ENCODE measurements at regions not wholly inside any gene's neighbourhood (a gene's known extent, or its start where the extent isn't known, plus 50 kb on each side); places are given as distances from the start of the nearest gene placed in this dataset.

DNA sequence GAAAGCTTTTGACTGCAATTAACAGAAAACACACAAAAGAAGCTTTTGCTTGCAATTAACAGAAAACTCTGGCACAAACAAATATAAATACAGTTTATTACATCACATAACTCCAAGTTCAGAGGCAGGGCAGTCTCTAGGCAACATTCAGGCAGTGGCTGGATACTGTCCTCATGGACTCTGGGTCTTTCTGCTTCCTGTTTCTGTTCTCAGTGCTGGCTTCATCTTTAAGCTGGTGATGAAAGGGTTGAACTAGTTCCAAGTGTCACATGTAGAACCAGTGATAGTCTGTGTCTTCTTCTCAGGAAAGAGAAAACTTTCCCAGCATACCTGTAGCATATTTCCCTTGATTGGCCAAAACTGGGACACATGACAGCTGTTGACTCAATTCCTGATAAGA, 222.6 kb upstream of the GLRA1 start:
- no peak overlapping the region for H3K27ac Mint-ChIP-seq
- H3K9me3 Mint-ChIP-seq, result no peaks in the 10 kb centered on the region
- DNase-seq, result no peak
- H3K36me3 Mint-ChIP-seq (ENCODE audit: low read depth), result no peaks in the 10 kb centered on the region
- no peak overlapping the region for H3K4me3 Mint-ChIP-seq
- TF ChIP-seq, protein P1, sequence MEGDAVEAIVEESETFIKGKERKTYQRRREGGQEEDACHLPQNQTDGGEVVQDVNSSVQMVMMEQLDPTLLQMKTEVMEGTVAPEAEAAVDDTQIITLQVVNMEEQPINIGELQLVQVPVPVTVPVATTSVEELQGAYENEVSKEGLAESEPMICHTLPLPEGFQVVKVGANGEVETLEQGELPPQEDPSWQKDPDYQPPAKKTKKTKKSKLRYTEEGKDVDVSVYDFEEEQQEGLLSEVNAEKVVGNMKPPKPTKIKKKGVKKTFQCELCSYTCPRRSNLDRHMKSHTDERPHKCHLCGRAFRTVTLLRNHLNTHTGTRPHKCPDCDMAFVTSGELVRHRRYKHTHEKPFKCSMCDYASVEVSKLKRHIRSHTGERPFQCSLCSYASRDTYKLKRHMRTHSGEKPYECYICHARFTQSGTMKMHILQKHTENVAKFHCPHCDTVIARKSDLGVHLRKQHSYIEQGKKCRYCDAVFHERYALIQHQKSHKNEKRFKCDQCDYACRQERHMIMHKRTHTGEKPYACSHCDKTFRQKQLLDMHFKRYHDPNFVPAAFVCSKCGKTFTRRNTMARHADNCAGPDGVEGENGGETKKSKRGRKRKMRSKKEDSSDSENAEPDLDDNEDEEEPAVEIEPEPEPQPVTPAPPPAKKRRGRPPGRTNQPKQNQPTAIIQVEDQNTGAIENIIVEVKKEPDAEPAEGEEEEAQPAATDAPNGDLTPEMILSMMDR (IDR thresholded peaks at IDR 0.05), result no peak
- peaks cover 2% of the 10 kb centered on the region for H3K27me3 Mint-ChIP-seq (ENCODE audit: insufficient read depth)
- no peaks in the 10 kb centered on the region for H3K4me1 Mint-ChIP-seq (ENCODE audit: low read depth)

DNA sequence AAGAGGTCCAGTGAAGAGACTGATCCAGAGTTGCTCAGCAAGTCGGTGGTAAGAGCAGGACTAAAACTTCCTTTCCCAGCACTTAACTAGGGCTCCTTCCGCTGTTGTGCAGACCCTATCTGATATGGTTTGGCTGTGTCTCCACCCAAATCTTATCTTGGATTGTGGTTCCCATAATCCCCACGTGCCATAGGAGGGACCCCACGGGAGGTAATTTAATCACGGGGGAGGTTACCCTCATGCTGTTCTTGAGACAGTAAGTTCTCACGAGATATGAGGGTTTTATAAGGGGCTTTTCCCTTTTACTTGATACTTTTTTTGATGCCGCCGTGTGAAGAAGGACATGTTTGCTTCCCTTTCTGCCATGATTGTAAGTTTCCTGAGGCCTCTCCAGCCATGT, 221.9 kb upstream of the GLRA1 start:
- Mint-ChIP-seq H3K9me3 (no peaks in the 10 kb centered on the region), H3K27ac (no peak overlapping the region), H3K4me1 (ENCODE audit: low read depth) (no peaks in the 10 kb centered on the region), H3K36me3 (ENCODE audit: low read depth) (no peaks in the 10 kb centered on the region), H3K4me3 (no peak overlapping the region), H3K27me3 (ENCODE audit: insufficient read depth) (peaks cover 2% of the 10 kb centered on the region)
- DNase-seq, result no peak
- TF ChIP-seq, protein P1 (IDR thresholded peaks at IDR 0.05), result no peak

DNA sequence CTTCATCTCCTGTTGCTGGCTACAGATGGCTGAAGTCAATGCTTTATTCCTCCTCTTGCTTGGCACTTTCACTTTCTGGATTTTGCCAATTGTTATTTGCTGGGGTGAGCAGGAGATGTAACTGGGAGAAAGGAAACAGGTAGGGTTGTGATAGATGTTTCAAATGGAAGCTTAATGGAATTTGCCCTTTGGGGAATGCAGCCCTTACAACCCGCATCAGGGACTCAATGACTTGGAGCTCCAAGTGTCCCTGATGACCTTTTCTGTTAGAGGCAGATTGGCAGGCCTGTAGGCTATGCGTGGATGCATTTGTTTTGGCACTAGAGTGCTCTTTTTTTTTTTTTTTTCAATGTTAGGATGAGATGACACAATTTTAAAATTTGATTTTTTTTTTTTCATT, 219.9 kb upstream of the GLRA1 start:
- Mint-ChIP-seq H3K4me3 (no peak overlapping the region), H3K4me1 (ENCODE audit: low read depth) (no peaks in the 10 kb centered on the region), H3K36me3 (ENCODE audit: low read depth) (no peaks in the 10 kb centered on the region), H3K27me3 (ENCODE audit: insufficient read depth) (peaks cover 2% of the 10 kb centered on the region), H3K27ac (no peak overlapping the region), H3K9me3 (no peaks in the 10 kb centered on the region)
- no peak for DNase-seq
- TF ChIP-seq, protein P1 (IDR thresholded peaks at IDR 0.05), result no peak

DNA sequence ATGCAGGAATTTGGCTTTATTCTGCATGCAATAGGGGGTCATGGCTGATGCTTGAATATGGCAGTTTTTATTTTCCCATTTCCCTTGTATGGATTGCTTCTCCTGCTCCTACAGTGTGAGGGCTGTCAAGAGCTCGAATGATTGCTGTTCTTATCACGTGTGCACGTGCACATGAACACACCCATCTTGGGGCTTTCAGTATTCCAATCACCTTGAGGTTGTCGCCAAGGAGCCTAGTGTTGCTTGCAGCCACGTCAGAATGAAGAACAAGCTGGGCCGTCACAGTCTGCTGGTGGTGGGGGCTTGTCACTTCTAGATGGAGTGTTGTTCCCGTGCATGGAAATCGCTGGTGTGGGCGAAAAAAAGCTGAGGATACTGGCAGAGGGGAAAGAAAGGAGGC, 219.4 kb upstream of the GLRA1 start:
- peaks cover 2% of the 10 kb centered on the region for H3K27me3 Mint-ChIP-seq (ENCODE audit: insufficient read depth)
- no peak for DNase-seq
- H3K27ac Mint-ChIP-seq, result no peak overlapping the region
- no peaks in the 10 kb centered on the region for H3K9me3 Mint-ChIP-seq
- no peaks in the 10 kb centered on the region for H3K4me1 Mint-ChIP-seq (ENCODE audit: low read depth)
- H3K4me3 Mint-ChIP-seq, result no peak overlapping the region
- TF ChIP-seq, protein P1 (IDR thresholded peaks at IDR 0.05), result no peak
- H3K36me3 Mint-ChIP-seq (ENCODE audit: low read depth), result no peaks in the 10 kb centered on the region

DNA sequence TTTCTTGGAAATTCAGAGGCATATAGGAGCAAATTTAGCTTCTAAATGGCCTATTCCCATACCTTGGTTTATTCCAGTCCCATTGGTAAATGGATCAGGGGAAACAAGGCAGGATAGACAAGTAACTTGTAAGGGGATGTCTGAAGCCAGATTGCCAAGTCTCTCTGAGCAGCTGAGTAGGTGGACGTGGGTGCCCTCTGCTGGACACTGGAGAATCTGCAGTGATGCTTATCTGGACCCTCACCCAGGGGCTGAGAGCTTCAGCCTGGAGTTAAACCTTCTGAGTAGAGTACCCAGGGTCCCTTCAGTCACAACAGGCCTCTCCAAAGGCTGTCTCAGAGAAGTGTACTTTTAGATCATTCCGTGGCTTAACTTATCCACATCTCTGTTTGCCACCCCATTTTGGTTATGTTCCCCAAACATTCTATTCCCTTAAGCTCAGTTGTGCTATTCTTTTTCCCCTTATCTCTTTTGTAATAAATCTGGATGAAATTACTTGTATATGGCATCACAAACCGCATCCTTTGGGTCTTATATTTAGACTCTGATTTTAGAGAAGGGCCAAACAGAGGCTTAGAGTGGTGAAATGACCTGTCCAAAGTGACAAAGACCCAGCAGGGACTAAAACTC, 218.3 kb upstream of the GLRA1 start:
- no peak overlapping the region for H3K27ac Mint-ChIP-seq

More for the DNA sequence above, 218.3 kb upstream of the GLRA1 start:
- H3K4me1 Mint-ChIP-seq (ENCODE audit: low read depth), result no peaks in the 10 kb centered on the region
- TF ChIP-seq, protein P1 (IDR thresholded peaks at IDR 0.05), result peak; percentile 92
- peaks cover 5% of the 10 kb centered on the region; the same call in 1 of the 2 replicates for H3K27me3 Mint-ChIP-seq (ENCODE audit: insufficient read depth)
- no peak overlapping the region for H3K4me3 Mint-ChIP-seq
- no peaks in the 10 kb centered on the region for H3K9me3 Mint-ChIP-seq
- no peaks in the 10 kb centered on the region for H3K36me3 Mint-ChIP-seq (ENCODE audit: low read depth)
- peak; percentile 28 for DNase-seq

Data from HFFc6 (cell line).